Neuronal stem cell (in vitro differentiated cells): ENCODE measurements at regions not wholly inside any gene's neighbourhood (a gene's known extent, or its start where the extent isn't known, plus 50 kb on each side); places are given as distances from the start of the nearest gene placed in this dataset.

Experiments used
- DNase-seq: peaks from one replicate; pipeline ENCODE4 v3.0.0-alpha.2; 2013; ENCODE audit warnings: low spot score
- H2AFZ ChIP-seq: one replicate; pipeline ENCODE4 v1.6.1; 2013; ENCODE audit warnings: mild to moderate bottlenecking, low read length, inconsistent platforms
- H2AK5ac ChIP-seq: 2 replicates; pipeline ENCODE4 v1.6.1; 2013; ENCODE audit warnings: low read depth, mild to moderate bottlenecking, inconsistent platforms, low read length, moderate library complexity, mixed read lengths
- H2BK120ac ChIP-seq: 2 replicates; pipeline ENCODE4 v1.6.1; 2013; ENCODE audit warnings: low read depth, mild to moderate bottlenecking, inconsistent platforms, low read length, moderate library complexity, mixed read lengths
- H2BK12ac ChIP-seq: one replicate; pipeline ENCODE4 v1.6.1; 2013; ENCODE audit warnings: low read length, inconsistent platforms
- H2BK15ac ChIP-seq: 2 replicates; pipeline ENCODE4 v1.6.1; 2013; ENCODE audit warnings: mild to moderate bottlenecking, low read length, inconsistent platforms, mixed read lengths
- H2BK5ac ChIP-seq: one replicate; pipeline ENCODE4 v1.6.1; 2013; ENCODE audit warnings: inconsistent platforms, mild to moderate bottlenecking, low read length, moderate library complexity
- H3K14ac ChIP-seq: one replicate; pipeline ENCODE4 v1.6.1; 2013; ENCODE audit warnings: low read length, inconsistent platforms
- H3K18ac ChIP-seq: 2 replicates; pipeline ENCODE4 v1.6.1; 2013; ENCODE audit warnings: low read length, inconsistent platforms
- H3K23ac ChIP-seq: 2 replicates; pipeline ENCODE4 v1.6.1; 2013; ENCODE audit warnings: low read depth, mild to moderate bottlenecking, mixed read lengths, low read length, inconsistent platforms; ENCODE audit not compliant: poor library complexity
- H3K27ac ChIP-seq: replicated peaks from 3 replicates; pipeline ENCODE4 v1.5.1; 2013; ENCODE audit warnings: low read length, inconsistent platforms
- H3K27me3 ChIP-seq, 3 experiments: 2 replicates each; pipeline ENCODE4 v1.6.1; 2013; ENCODE audit warnings: low read length in 3 of 3, mild to moderate bottlenecking in 2 of 3, inconsistent platforms in 1 of 3, low read depth in 1 of 3, mixed read lengths in 1 of 3, moderate library complexity in 1 of 3; ENCODE audit not compliant: control insufficient read depth in 3 of 3, insufficient read depth in 3 of 3
- H3K36me3 ChIP-seq, 2 donors: replicated peaks in 1 of 2; 2 replicates each; pipeline ENCODE4 v1.6.1; 2013; ENCODE audit warnings: low read length in 2 of 2; ENCODE audit not compliant: control insufficient read depth in 2 of 2, insufficient read depth in 2 of 2
- H3K4ac ChIP-seq: 2 replicates; pipeline ENCODE4 v1.6.1; 2013; ENCODE audit warnings: inconsistent platforms, mild to moderate bottlenecking, low read length, moderate library complexity
- H3K4me1 ChIP-seq, 2 donors: 1 replicate in 1 of 2; 2 replicates in 1 of 2; pipeline ENCODE4 v1.6.1; 2013; ENCODE audit warnings: low read length in 2 of 2, low read depth in 1 of 2; ENCODE audit not compliant: control insufficient read depth in 2 of 2, insufficient read depth in 1 of 2
- H3K4me2 ChIP-seq: one replicate; pipeline ENCODE4 v1.6.1; 2013; ENCODE audit warnings: mild to moderate bottlenecking, low read length, inconsistent platforms; ENCODE audit not compliant: insufficient read depth, poor library complexity, severe bottlenecking
- H3K4me3 ChIP-seq, 2 donors: 2 replicates each; pipeline ENCODE4 v1.5.1; 2013; ENCODE audit warnings: low read length in 2 of 2, mild to moderate bottlenecking in 2 of 2, inconsistent platforms in 1 of 2, moderate library complexity in 1 of 2
- H3K79me1 ChIP-seq: one replicate; pipeline ENCODE4 v1.6.1; 2013; ENCODE audit warnings: low read depth, mild to moderate bottlenecking, inconsistent platforms, low read length, moderate library complexity
- H3K9ac ChIP-seq: one replicate; pipeline ENCODE4 v1.6.1; 2013; ENCODE audit warnings: mild to moderate bottlenecking, low read depth, low read length, inconsistent platforms; ENCODE audit not compliant: poor library complexity
- H3K9me3 ChIP-seq, 2 donors: replicated peaks in 1 of 2; 2 replicates each; pipeline versions ENCODE3 to v1.6.1; 2013; ENCODE audit warnings: low read length in 2 of 2, mild to moderate bottlenecking in 2 of 2, inconsistent platforms in 1 of 2, low read depth in 1 of 2, mixed read lengths in 1 of 2, moderate library complexity in 1 of 2; ENCODE audit not compliant: control insufficient read depth in 2 of 2, insufficient read depth in 1 of 2
- H4K8ac ChIP-seq: one replicate; pipeline ENCODE4 v1.6.1; 2013; ENCODE audit warnings: low read depth, mild to moderate bottlenecking, inconsistent platforms, low read length, moderate library complexity
- H4K91ac ChIP-seq: one replicate; pipeline ENCODE4 v1.6.1; 2013; ENCODE audit warnings: low read length, low read depth, mild to moderate bottlenecking, inconsistent platforms; ENCODE audit not compliant: poor library complexity
- WGBS, 2 donors: extraction: QIAGEN DNeasy Blood & Tissue Kit; methylation state at CpG; one replicate each; pipeline ENCODE4 v1.1.7; 2013; ENCODE audit warnings: missing lambda C conversion rate in 2 of 2, mixed read lengths in 1 of 2; ENCODE audit not compliant: insufficient read length in 2 of 2, insufficient replicate concordance in 1 of 2; ENCODE audit errors: extremely low coverage in 2 of 2; 5-methylcytosine and 5-hydroxymethylcytosine counted together

- no peak overlapping the region for H2BK15ac ChIP-seq
- H2AK5ac ChIP-seq: no peak overlapping the region
- no peak overlapping the region for H3K4me2 ChIP-seq
- no CpG with 5 or more reads among the region's 3 CpGs for WGBS, 2 donors
- no peak overlapping the region for H3K18ac ChIP-seq
- no peak overlapping the region for H2BK120ac ChIP-seq
- no peaks in the 10 kb centered on the region for H3K36me3 ChIP-seq
- H2AFZ ChIP-seq: no peak overlapping the region
- H3K79me1 ChIP-seq: no peaks in the 10 kb centered on the region
- H3K14ac ChIP-seq: no peak overlapping the region
- no peak overlapping the region for H4K91ac ChIP-seq
- H3K27me3 ChIP-seq: no peaks in the 10 kb centered on the region
- H2BK5ac ChIP-seq: no peak overlapping the region
- H3K4ac ChIP-seq: no peak overlapping the region
- H3K23ac ChIP-seq: no peak overlapping the region
- no peak overlapping the region for H3K4me3 ChIP-seq
- no peak overlapping the region for H3K27ac ChIP-seq
- no peak for DNase-seq
- no peak overlapping the region for H2BK12ac ChIP-seq
- H4K8ac ChIP-seq: no peak overlapping the region
- H3K4me1 ChIP-seq: no peaks in the 10 kb centered on the region
- no peak overlapping the region for H3K9ac ChIP-seq
- no peaks in the 10 kb centered on the region for H3K9me3 ChIP-seq
These were observed 458.1 kb downstream of the DIPK2A start for GRCh38 chr3:144429719-144430121.

GRCh38 chr3:144431134-144431533 is 459.5 kb downstream of the DIPK2A start:
- H3K4me3 ChIP-seq: no peak overlapping the region
- no peak overlapping the region for H4K8ac ChIP-seq
- no peak overlapping the region for H3K23ac ChIP-seq
- H2BK5ac ChIP-seq: no peak overlapping the region
- no peak overlapping the region for H3K14ac ChIP-seq
- H2AK5ac ChIP-seq: no peak overlapping the region
- no peak overlapping the region for H3K18ac ChIP-seq
- no peak overlapping the region for H2BK12ac ChIP-seq
- H3K9me3 ChIP-seq: no peaks in the 10 kb centered on the region
- no peak overlapping the region for H2BK120ac ChIP-seq
- no peak for DNase-seq
- no peaks in the 10 kb centered on the region for H3K27me3 ChIP-seq
- H3K4me2 ChIP-seq: no peak overlapping the region
- H3K79me1 ChIP-seq: no peaks in the 10 kb centered on the region
- H2AFZ ChIP-seq: no peak overlapping the region
- no peak overlapping the region for H3K9ac ChIP-seq
- H3K36me3 ChIP-seq: no peaks in the 10 kb centered on the region
- H3K4me1 ChIP-seq: no peaks in the 10 kb centered on the region
- H2BK15ac ChIP-seq: no peak overlapping the region
- H3K4ac ChIP-seq: no peak overlapping the region
- H4K91ac ChIP-seq: no peak overlapping the region
- no peak overlapping the region for H3K27ac ChIP-seq

- H2BK5ac ChIP-seq: no peak overlapping the region
- H3K27ac ChIP-seq: no peak overlapping the region
- no peak overlapping the region for H2AK5ac ChIP-seq
- H3K4ac ChIP-seq: no peak overlapping the region
- no peak overlapping the region for H3K4me2 ChIP-seq
- no peak overlapping the region for H2AFZ ChIP-seq
- no peaks in the 10 kb centered on the region for H3K9me3 ChIP-seq
- H4K8ac ChIP-seq: no peak overlapping the region
- H3K23ac ChIP-seq: no peak overlapping the region
- H3K14ac ChIP-seq: no peak overlapping the region
- H3K79me1 ChIP-seq: no peaks in the 10 kb centered on the region
- H2BK120ac ChIP-seq: no peak overlapping the region
- no peaks in the 10 kb centered on the region for H3K36me3 ChIP-seq
- no peak overlapping the region for H3K9ac ChIP-seq
- no peak overlapping the region for H3K4me3 ChIP-seq
- no peak for DNase-seq
- no peaks in the 10 kb centered on the region for H3K27me3 ChIP-seq
- H2BK15ac ChIP-seq: no peak overlapping the region
- no peak overlapping the region for H3K18ac ChIP-seq
- no peak overlapping the region for H2BK12ac ChIP-seq
- no peak overlapping the region for H4K91ac ChIP-seq
- no CpG with 5 or more reads among the region's 1 CpG for WGBS, 2 donors
- no peaks in the 10 kb centered on the region for H3K4me1 ChIP-seq
These were observed 461.4 kb downstream of the DIPK2A start for GRCh38 chr3:144433006-144433405.

GRCh38 chr3:144437989-144438388 is 466.4 kb downstream of the DIPK2A start:
- Histone ChIP-seq H2BK15ac (no peak overlapping the region), H3K36me3 (no peaks in the 10 kb centered on the region), H3K9me3 (no peaks in the 10 kb centered on the region), H3K27ac (no peak overlapping the region), H2BK120ac (no peak overlapping the region), H3K23ac (no peak overlapping the region), H3K4ac (no peak overlapping the region), H3K4me2 (no peak overlapping the region), H3K18ac (no peak overlapping the region), H4K91ac (no peak overlapping the region), H3K14ac (no peak overlapping the region), H2BK12ac (no peak overlapping the region), H4K8ac (no peak overlapping the region), H3K4me1 (peaks cover 0 to 2% of the 10 kb centered on the region in 2 donors), H2AK5ac (no peak overlapping the region), H3K27me3 (no peaks in the 10 kb centered on the region), H2BK5ac (no peak overlapping the region), H2AFZ (no peak overlapping the region), H3K4me3 (no peak overlapping the region), H3K9ac (no peak overlapping the region), H3K79me1 (no peaks in the 10 kb centered on the region)
- no CpG with 5 or more reads among the region's 3 CpGs for WGBS, 2 donors
- DNase-seq: no peak
